GM12878 (cell line): ENCODE measurements at regions not wholly inside any gene's neighbourhood (a gene's known extent, or its start where the extent isn't known, plus 50 kb on each side); places are given as distances from the start of the nearest gene placed in this dataset.
"Not testable (repeated sequence)": the region's sequence is repeated elsewhere in the genome, so short reads cannot be mapped to it uniquely, and the experiment has no call there.

Experiments
- ESRRA ChIP-seq: IDR thresholded peaks from 2 replicates; pipeline ENCODE4 v1.6.1; 2012; ENCODE audit warnings: mild to moderate bottlenecking, low read length, improper control_type of control experiment
- FOXM1 ChIP-seq: IDR thresholded peaks from 2 replicates; pipeline ENCODE4 v1.6.1; 2012; ENCODE audit warnings: low read depth, mild to moderate bottlenecking, inconsistent platforms, low read length, moderate library complexity
- POLR2A ChIP-seq: IDR thresholded peaks from 2 replicates; pipeline ENCODE4 v1.6.1; 2011; ENCODE audit warnings: low read depth, mild to moderate bottlenecking, low read length
- REST ChIP-seq: IDR thresholded peaks from 2 replicates; pipeline ENCODE4 v1.6.1; 2012; ENCODE audit warnings: mild to moderate bottlenecking, low read depth, low read length
- TF ChIP-seq, protein P1 (sequence below), 3 experiments: IDR thresholded peaks in 2 of 3; conservative IDR thresholded peaks in 1 of 3; 2 replicates each; pipeline ENCODE4 v1.5.1; 2011; ENCODE audit warnings: low read depth in 3 of 3, low read length in 3 of 3, mild to moderate bottlenecking in 3 of 3, control low read depth in 2 of 3, moderate library complexity in 2 of 3, inconsistent platforms in 1 of 3, mixed read lengths in 1 of 3; ENCODE audit not compliant: control insufficient read depth in 2 of 3, insufficient read depth in 1 of 3; ENCODE audit errors: extremely low read depth in 1 of 3

DNA sequence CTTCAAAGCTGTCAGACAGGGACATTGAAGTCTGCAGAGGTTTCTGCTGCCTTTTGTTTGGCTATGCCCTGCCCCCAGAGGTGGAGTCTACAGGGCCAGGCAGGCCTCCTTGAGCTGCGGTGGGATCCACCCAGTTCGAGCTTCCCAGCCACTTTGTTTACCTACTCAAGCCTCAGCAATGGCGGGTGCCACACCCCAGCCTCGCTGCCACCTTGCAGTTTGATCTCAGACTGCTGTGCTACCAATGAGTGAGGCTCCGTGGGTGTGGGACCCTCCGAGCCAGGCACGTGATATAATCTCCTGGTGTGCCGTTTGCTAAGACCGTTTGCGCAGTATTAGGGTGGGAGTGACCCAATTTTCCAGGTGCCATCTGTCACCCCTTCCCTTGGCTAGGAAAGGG, 320.1 kb upstream of the STXBP6 start:
- TF ChIP-seq, protein P1, sequence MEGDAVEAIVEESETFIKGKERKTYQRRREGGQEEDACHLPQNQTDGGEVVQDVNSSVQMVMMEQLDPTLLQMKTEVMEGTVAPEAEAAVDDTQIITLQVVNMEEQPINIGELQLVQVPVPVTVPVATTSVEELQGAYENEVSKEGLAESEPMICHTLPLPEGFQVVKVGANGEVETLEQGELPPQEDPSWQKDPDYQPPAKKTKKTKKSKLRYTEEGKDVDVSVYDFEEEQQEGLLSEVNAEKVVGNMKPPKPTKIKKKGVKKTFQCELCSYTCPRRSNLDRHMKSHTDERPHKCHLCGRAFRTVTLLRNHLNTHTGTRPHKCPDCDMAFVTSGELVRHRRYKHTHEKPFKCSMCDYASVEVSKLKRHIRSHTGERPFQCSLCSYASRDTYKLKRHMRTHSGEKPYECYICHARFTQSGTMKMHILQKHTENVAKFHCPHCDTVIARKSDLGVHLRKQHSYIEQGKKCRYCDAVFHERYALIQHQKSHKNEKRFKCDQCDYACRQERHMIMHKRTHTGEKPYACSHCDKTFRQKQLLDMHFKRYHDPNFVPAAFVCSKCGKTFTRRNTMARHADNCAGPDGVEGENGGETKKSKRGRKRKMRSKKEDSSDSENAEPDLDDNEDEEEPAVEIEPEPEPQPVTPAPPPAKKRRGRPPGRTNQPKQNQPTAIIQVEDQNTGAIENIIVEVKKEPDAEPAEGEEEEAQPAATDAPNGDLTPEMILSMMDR (IDR thresholded peaks at IDR 0.05 in 2 of 3, conservative IDR thresholded peaks at IDR 0.05 in 1 of 3; ENCODE audit: control insufficient read depth in 2 of 3, extremely low read depth in 1 of 3, insufficient read depth in 1 of 3, low read depth in 3 of 3, low read length in 3 of 3): not testable (repeated sequence)
- not testable (repeated sequence) for TF ChIP-seq FOXM1, REST, POLR2A, ESRRA
